Uterus (tissue), 3 donors: ENCODE measurements at regions not wholly inside any gene's neighbourhood (a gene's known extent, or its start where the extent isn't known, plus 50 kb on each side); places are given as distances from the start of the nearest gene placed in this dataset.

Source experiments
- DNase-seq, 2 donors: peaks; one replicate each; pipeline ENCODE4 v3.0.0-alpha.2; 2019 to 2020
- H3K27ac ChIP-seq, 2 donors: fragments of 200-600 bp; sonication (generic); 1 replicate in 1 of 2; 2 replicates in 1 of 2; pipeline ENCODE4 v1.5.1; 2016 to 2018
- H3K27me3 ChIP-seq, 2 donors: fragments of 200-600 bp; sonication (generic); one replicate each; pipeline ENCODE4 v1.5.1; 2018 to 2019; ENCODE audit warnings: control low read depth in 1 of 2
- H3K36me3 ChIP-seq, 2 donors: fragments of 200-600 bp; sonication (generic); one replicate each; pipeline ENCODE4 v1.5.1; 2019; ENCODE audit warnings: control low read depth in 1 of 2
- H3K4me1 ChIP-seq, 2 donors: fragments of 200-600 bp; sonication (generic); one replicate each; pipeline ENCODE4 v1.5.1; 2018 to 2019; ENCODE audit warnings: control low read depth in 1 of 2
- H3K4me3 ChIP-seq, 2 donors: fragments of 200-600 bp; sonication (generic); 1 replicate in 1 of 2; 2 replicates in 1 of 2; pipeline ENCODE4 v1.5.1; 2018 to 2019; ENCODE audit warnings: mild to moderate bottlenecking in 1 of 2
- H3K9me3 ChIP-seq, 2 donors: fragments of 200-600 bp; sonication (generic); one replicate each; pipeline ENCODE4 v1.5.1; 2019; ENCODE audit warnings: control low read depth in 1 of 2
- CTCF ChIP-seq, 4 experiments: fragments of 200-600 bp in 2 of 4; fragments of 450-650 bp in 2 of 4; sonication (generic) in 2 of 4; IDR thresholded peaks; one replicate each; pipeline ENCODE4 v1.5.1; 2016 to 2019; ENCODE audit warnings: antibody characterized with exemption in 4 of 4, mild to moderate bottlenecking in 2 of 4, moderate library complexity in 1 of 4
- POLR2A ChIP-seq, 2 donors: fragments of 450-650 bp; IDR thresholded peaks; one replicate each; pipeline ENCODE4 v1.6.1; 2016; ENCODE audit warnings: antibody characterized with exemption in 2 of 2, mild to moderate bottlenecking in 1 of 2, moderate library complexity in 1 of 2
- intact Hi-C: fragments of 100-400 bp; cut with DNase I; formaldehyde crosslinking; loops from one replicate; pipeline ENCODE4 v1.15.1; 2023; ENCODE audit warnings: low total_unique reads
- donor health status: DM: yes; HTN: yes; CAD: no.

GRCh38 chr17:33816036-33816435 is 439.0 kb upstream of the CCL2 start:
- no peak overlapping the region for H3K4me3 ChIP-seq
- no peak overlapping the region for H3K27ac ChIP-seq
- TF ChIP-seq POLR2A (IDR thresholded peaks at IDR 0.05): no peak
- no peak for TF ChIP-seq CTCF (IDR thresholded peaks at IDR 0.05)
- no peaks in the 10 kb centered on the region for H3K36me3 ChIP-seq
- no peaks in the 10 kb centered on the region for H3K9me3 ChIP-seq
- H3K27me3 ChIP-seq: no peaks in the 10 kb centered on the region
- DNase-seq: no peak
- no peaks in the 10 kb centered on the region for H3K4me1 ChIP-seq
- intact Hi-C loops: no loop called here

DNA sequence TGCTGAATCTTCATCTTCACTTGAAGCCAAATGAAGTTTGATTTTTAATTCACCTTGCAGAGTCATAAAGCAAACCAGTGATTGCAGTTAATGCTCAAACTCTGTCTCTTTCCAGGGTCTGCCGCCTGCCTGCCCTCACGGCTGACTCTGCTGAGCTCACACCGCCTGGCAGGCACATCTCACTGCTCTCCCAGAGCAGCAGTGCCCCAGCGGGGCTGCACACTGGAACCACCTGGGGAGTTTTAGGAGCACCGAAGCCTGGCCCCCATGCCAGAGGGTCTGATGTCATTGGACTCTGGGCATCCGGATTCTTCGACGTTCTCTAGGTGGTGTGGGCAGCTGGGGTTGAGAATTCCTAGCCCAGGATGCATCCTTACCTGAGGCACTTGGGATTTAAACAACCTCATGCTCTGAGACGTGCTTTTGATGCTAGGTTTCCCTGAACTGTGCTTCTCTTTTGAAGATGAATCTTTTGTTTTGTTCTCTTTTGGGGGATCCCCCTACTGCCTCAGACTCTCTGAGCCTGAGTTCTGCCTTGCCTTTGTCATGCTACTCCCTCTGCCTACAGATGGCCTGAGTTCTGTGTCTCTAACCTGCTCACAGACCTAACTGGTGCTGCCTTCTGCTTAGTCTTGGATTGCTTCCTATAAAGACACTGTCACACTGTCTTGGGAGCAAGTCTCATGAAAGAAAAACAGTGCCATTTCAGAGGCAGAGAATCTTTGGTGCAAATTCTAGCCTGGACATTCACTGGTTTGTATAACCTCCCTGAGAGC is 438.1 kb upstream of the CCL2 start:
- Histone ChIP-seq H3K4me1 (no peaks in the 10 kb centered on the region), H3K9me3 (no peaks in the 10 kb centered on the region), H3K27me3 (no peaks in the 10 kb centered on the region), H3K27ac (no peak overlapping the region), H3K36me3 (no peaks in the 10 kb centered on the region), H3K4me3 (no peak overlapping the region)
- no peak for DNase-seq
- TF ChIP-seq CTCF (IDR thresholded peaks at IDR 0.05) (no peak), POLR2A (IDR thresholded peaks at IDR 0.05) (no peak)
- intact Hi-C loops: no loop called here

- Histone ChIP-seq H3K36me3 (no peaks in the 10 kb centered on the region), H3K27me3 (no peaks in the 10 kb centered on the region), H3K27ac (no peak overlapping the region), H3K4me3 (no peak overlapping the region), H3K9me3 (no peaks in the 10 kb centered on the region), H3K4me1 (no peaks in the 10 kb centered on the region)
- TF ChIP-seq POLR2A (IDR thresholded peaks at IDR 0.05) (no peak), CTCF (IDR thresholded peaks at IDR 0.05) (no peak)
- no peak for DNase-seq
- intact Hi-C loops: no loop called here
These were observed 435.5 kb upstream of the CCL2 start for GRCh38 chr17:33819539-33819938.

- no peaks in the 10 kb centered on the region for H3K4me1 ChIP-seq
- H3K9me3 ChIP-seq: no peaks in the 10 kb centered on the region
- H3K4me3 ChIP-seq: no peak overlapping the region
- TF ChIP-seq CTCF (IDR thresholded peaks at IDR 0.05): no peak
- TF ChIP-seq POLR2A (IDR thresholded peaks at IDR 0.05): no peak
- no peak for DNase-seq
- H3K27me3 ChIP-seq: no peaks in the 10 kb centered on the region
- intact Hi-C loops: no loop called here
- H3K36me3 ChIP-seq: no peaks in the 10 kb centered on the region
- no peak overlapping the region for H3K27ac ChIP-seq
These were observed 422.8 kb upstream of the CCL2 start for GRCh38 chr17:33832262-33832661.

DNA sequence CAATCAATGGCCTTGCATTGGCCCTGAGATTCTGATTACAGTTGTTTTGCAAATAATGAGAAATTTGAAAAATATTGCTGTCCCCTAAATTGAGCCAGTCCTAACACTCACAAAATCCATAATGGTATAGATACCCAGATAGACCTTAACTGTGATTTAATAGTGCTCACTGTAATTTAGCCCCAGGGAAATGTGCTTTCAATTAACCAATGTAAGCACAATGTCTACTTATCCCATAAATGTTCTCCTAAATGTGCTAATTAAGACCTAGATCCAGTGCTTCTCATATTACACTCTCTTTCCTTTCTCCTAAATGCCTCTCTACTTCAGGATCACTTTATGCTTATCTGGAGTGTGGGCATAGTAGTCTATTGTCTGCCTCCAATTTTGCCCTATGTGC is 417.8 kb upstream of the CCL2 start:
- Histone ChIP-seq H3K27ac (no peak overlapping the region), H3K9me3 (no peaks in the 10 kb centered on the region), H3K27me3 (no peaks in the 10 kb centered on the region), H3K4me1 (no peaks in the 10 kb centered on the region), H3K4me3 (no peak overlapping the region), H3K36me3 (no peaks in the 10 kb centered on the region)
- intact Hi-C loops: no loop called here
- no peak for TF ChIP-seq CTCF (IDR thresholded peaks at IDR 0.05)
- TF ChIP-seq POLR2A (IDR thresholded peaks at IDR 0.05): no peak
- DNase-seq: no peak
